ENCODE measurements at regions not wholly inside any gene's neighbourhood (a gene's known extent, or its start where the extent isn't known, plus 50 kb on each side); places are given as distances from the start of the nearest gene placed in this dataset.

DNA sequence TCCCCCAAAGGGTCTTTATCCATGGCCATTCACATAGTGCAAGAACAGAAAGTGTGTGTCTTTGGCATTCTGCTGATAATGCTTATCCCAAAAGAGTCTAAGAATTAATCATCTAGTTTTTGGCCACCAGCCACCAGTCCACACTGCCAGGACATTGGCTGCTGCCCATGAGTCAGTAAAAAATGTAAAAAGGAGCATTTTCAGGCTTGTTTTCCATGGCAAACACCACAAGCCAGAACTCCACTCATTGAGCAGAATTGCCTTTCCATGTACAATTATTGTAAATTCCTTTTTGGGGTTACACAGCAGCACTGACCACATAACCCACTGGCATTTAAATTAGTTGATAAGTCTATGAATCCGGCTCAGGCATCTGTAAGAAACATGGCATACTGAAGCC, 89.2 kb upstream of the PRDX4 start (continued):
- TF ChIP-seq GLIS3 (CRISPR knock-in tag; IDR thresholded peaks at IDR 0.05): no peak
- no peak for TF ChIP-seq BACH2 (CRISPR knock-in tag; IDR thresholded peaks at IDR 0.05; ENCODE audit: borderline replicate concordance)
- no peak for TF ChIP-seq ESRRG (CRISPR knock-in tag; IDR thresholded peaks at IDR 0.05)
- TF ChIP-seq ZC3H10 (CRISPR knock-in tag; IDR thresholded peaks at IDR 0.05): no peak
- no peak for TF ChIP-seq TCF4 (CRISPR knock-in tag; IDR thresholded peaks at IDR 0.05; ENCODE audit: borderline replicate concordance)
- TF ChIP-seq ARNTL (CRISPR knock-in tag; IDR thresholded peaks at IDR 0.05; ENCODE audit: borderline replicate concordance, low read depth): no peak
- TF ChIP-seq, protein P1, sequence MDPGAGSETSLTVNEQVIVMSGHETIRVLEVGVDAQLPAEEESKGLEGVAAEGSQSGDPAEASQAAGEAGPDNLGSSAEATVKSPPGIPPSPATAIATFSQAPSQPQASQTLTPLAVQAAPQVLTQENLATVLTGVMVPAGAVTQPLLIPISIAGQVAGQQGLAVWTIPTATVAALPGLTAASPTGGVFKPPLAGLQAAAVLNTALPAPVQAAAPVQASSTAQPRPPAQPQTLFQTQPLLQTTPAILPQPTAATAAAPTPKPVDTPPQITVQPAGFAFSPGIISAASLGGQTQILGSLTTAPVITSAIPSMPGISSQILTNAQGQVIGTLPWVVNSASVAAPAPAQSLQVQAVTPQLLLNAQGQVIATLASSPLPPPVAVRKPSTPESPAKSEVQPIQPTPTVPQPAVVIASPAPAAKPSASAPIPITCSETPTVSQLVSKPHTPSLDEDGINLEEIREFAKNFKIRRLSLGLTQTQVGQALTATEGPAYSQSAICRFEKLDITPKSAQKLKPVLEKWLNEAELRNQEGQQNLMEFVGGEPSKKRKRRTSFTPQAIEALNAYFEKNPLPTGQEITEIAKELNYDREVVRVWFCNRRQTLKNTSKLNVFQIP (CRISPR knock-in tag; IDR thresholded peaks at IDR 0.05; ENCODE audit: borderline replicate concordance, low read depth): no peak
- no peak for TF ChIP-seq ZNF565 (CRISPR knock-in tag; conservative IDR thresholded peaks at IDR 0.05; ENCODE audit: low read depth)
- TF ChIP-seq ZFP30 (CRISPR knock-in tag; IDR thresholded peaks at IDR 0.05): no peak
- no peak for TF ChIP-seq ISL1 (CRISPR knock-in tag; IDR thresholded peaks at IDR 0.05)
- no peak for TF ChIP-seq CSDC2 (CRISPR knock-in tag; IDR thresholded peaks at IDR 0.05)

- ATAC-seq: no peak
- TF ChIP-seq, protein P1 (CRISPR knock-in tag; IDR thresholded peaks at IDR 0.05; ENCODE audit: borderline replicate concordance, low read depth): no peak
- TF ChIP-seq ISL1 (CRISPR knock-in tag; IDR thresholded peaks at IDR 0.05) (no peak), OSR1 (CRISPR knock-in tag; IDR thresholded peaks at IDR 0.05) (no peak), ZNF8 (CRISPR knock-in tag; IDR thresholded peaks at IDR 0.05) (no peak), ZFP3 (CRISPR knock-in tag; IDR thresholded peaks at IDR 0.05) (no peak), ZNF565 (CRISPR knock-in tag; conservative IDR thresholded peaks at IDR 0.05; ENCODE audit: low read depth) (no peak), ZC3H10 (CRISPR knock-in tag; IDR thresholded peaks at IDR 0.05) (no peak), TCF4 (CRISPR knock-in tag; IDR thresholded peaks at IDR 0.05; ENCODE audit: borderline replicate concordance) (no peak), PPARA (CRISPR knock-in tag; IDR thresholded peaks at IDR 0.05; ENCODE audit: borderline replicate concordance) (no peak), ZFP30 (CRISPR knock-in tag; IDR thresholded peaks at IDR 0.05) (no peak), PATZ1 (CRISPR knock-in tag; IDR thresholded peaks at IDR 0.05; ENCODE audit: borderline replicate concordance) (no peak), TSHZ2 (CRISPR knock-in tag; IDR thresholded peaks at IDR 0.05) (no peak), ESRRG (CRISPR knock-in tag; IDR thresholded peaks at IDR 0.05) (no peak), SNAI2 (CRISPR knock-in tag; IDR thresholded peaks at IDR 0.05) (no peak), BACH2 (CRISPR knock-in tag; IDR thresholded peaks at IDR 0.05; ENCODE audit: borderline replicate concordance) (no peak), CSDC2 (CRISPR knock-in tag; IDR thresholded peaks at IDR 0.05) (no peak), GLIS3 (CRISPR knock-in tag; IDR thresholded peaks at IDR 0.05) (no peak), RARB (CRISPR knock-in tag; IDR thresholded peaks at IDR 0.05) (no peak), ZNF70 (CRISPR knock-in tag; IDR thresholded peaks at IDR 0.05) (no peak)
- TF ChIP-seq, protein P2, sequence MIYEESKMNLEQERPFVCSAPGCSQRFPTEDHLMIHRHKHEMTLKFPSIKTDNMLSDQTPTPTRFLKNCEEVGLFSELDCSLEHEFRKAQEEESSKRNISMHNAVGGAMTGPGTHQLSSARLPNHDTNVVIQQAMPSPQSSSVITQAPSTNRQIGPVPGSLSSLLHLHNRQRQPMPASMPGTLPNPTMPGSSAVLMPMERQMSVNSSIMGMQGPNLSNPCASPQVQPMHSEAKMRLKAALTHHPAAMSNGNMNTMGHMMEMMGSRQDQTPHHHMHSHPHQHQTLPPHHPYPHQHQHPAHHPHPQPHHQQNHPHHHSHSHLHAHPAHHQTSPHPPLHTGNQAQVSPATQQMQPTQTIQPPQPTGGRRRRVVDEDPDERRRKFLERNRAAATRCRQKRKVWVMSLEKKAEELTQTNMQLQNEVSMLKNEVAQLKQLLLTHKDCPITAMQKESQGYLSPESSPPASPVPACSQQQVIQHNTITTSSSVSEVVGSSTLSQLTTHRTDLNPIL (CRISPR knock-in tag; IDR thresholded peaks at IDR 0.05; ENCODE audit: low read depth): no peak
These were observed 77.8 kb upstream of the PRDX4 start for GRCh38 chrX:23589496-23589895.

GRCh38 chrX:23592741-23593140, 74.6 kb upstream of the PRDX4 start:
- no peak for TF ChIP-seq ARNTL (CRISPR knock-in tag; IDR thresholded peaks at IDR 0.05; ENCODE audit: borderline replicate concordance, low read depth)
- ATAC-seq: no peak

All from SK-N-SH treated with all-trans-retinoic acid at 6 μM for 48 hours (cell line).